ENCODE measurements at regions not wholly inside any gene's neighbourhood (a gene's known extent, or its start where the extent isn't known, plus 50 kb on each side); places are given as distances from the start of the nearest gene placed in this dataset.

- Histone ChIP-seq H3K36me3 (ENCODE audit: control insufficient read depth in 4 of 4, insufficient read depth in 4 of 4, low read length in 4 of 4) (no peaks in the 10 kb centered on the region), H3K27me3 (ENCODE audit: control insufficient read depth in 3 of 3, insufficient read depth in 3 of 3, low read length in 2 of 3) (no peaks in the 10 kb centered on the region), H3K4me1 (ENCODE audit: control insufficient read depth in 5 of 5, insufficient read depth in 5 of 5, low read length in 5 of 5) (no peaks in the 10 kb centered on the region), H3K9ac (ENCODE audit: insufficient read depth in 1 of 2, low read length in 2 of 2) (no peak overlapping the region), H3K4me3 (no peak overlapping the region), H3K27ac (ENCODE audit: low read depth in 1 of 2, low read length in 1 of 2) (no peak overlapping the region), H3K9me3 (ENCODE audit: control insufficient read depth in 4 of 4, insufficient read depth in 3 of 4, low read length in 3 of 4) (peaks cover 0 to 4% (median 0%) of the 10 kb centered on the region in 4 donors)
- 0% methylated on average over 1 of the region's 1 CpG for WGBS, 2 donors
- TF ChIP-seq, protein P1, sequence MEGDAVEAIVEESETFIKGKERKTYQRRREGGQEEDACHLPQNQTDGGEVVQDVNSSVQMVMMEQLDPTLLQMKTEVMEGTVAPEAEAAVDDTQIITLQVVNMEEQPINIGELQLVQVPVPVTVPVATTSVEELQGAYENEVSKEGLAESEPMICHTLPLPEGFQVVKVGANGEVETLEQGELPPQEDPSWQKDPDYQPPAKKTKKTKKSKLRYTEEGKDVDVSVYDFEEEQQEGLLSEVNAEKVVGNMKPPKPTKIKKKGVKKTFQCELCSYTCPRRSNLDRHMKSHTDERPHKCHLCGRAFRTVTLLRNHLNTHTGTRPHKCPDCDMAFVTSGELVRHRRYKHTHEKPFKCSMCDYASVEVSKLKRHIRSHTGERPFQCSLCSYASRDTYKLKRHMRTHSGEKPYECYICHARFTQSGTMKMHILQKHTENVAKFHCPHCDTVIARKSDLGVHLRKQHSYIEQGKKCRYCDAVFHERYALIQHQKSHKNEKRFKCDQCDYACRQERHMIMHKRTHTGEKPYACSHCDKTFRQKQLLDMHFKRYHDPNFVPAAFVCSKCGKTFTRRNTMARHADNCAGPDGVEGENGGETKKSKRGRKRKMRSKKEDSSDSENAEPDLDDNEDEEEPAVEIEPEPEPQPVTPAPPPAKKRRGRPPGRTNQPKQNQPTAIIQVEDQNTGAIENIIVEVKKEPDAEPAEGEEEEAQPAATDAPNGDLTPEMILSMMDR (IDR thresholded peaks at IDR 0.05; ENCODE audit: control extremely low read depth, extremely low read depth), result no peak
- DNase-seq, result no peak
- ATAC-seq (ENCODE audit: insufficient read depth, low FRiP score), result no peak
These were observed 253.3 kb upstream of the EPHA5 start for GRCh38 chr4:65923616-65924015.

- peaks cover 0 to 8% (median 2%) of the 10 kb centered on the region in 4 donors for H3K9me3 ChIP-seq (ENCODE audit: control insufficient read depth in 4 of 4, insufficient read depth in 3 of 4, low read length in 3 of 4)
- ATAC-seq (ENCODE audit: insufficient read depth, low FRiP score) (no peak), DNase-seq (no peak)
- no peaks in the 10 kb centered on the region for H3K4me1 ChIP-seq (ENCODE audit: control insufficient read depth in 5 of 5, insufficient read depth in 5 of 5, low read length in 5 of 5)
- no peaks in the 10 kb centered on the region for H3K27me3 ChIP-seq (ENCODE audit: control insufficient read depth in 3 of 3, insufficient read depth in 3 of 3, low read length in 2 of 3)
- H3K9ac ChIP-seq (ENCODE audit: insufficient read depth in 1 of 2, low read length in 2 of 2), result no peak overlapping the region
- no peaks in the 10 kb centered on the region for H3K36me3 ChIP-seq (ENCODE audit: control insufficient read depth in 4 of 4, insufficient read depth in 4 of 4, low read length in 4 of 4)
- H3K4me3 ChIP-seq, result no peak overlapping the region
- no peak overlapping the region for H3K27ac ChIP-seq (ENCODE audit: low read depth in 1 of 2, low read length in 1 of 2)
- WGBS, 2 donors, result 87% methylated on average over 10 of the region's 10 CpGs
- TF ChIP-seq, protein P1 (IDR thresholded peaks at IDR 0.05; ENCODE audit: control extremely low read depth, extremely low read depth), result no peak
These were observed 250.9 kb upstream of the EPHA5 start for GRCh38 chr4:65921180-65921579.

- Histone ChIP-seq H3K27me3 (ENCODE audit: control insufficient read depth in 3 of 3, insufficient read depth in 3 of 3, low read length in 2 of 3) (no peaks in the 10 kb centered on the region), H3K9me3 (ENCODE audit: control insufficient read depth in 4 of 4, insufficient read depth in 3 of 4, low read length in 3 of 4) (peaks cover 0 to 8% (median 2%) of the 10 kb centered on the region in 4 donors), H3K4me1 (ENCODE audit: control insufficient read depth in 5 of 5, insufficient read depth in 5 of 5, low read length in 5 of 5) (no peaks in the 10 kb centered on the region), H3K36me3 (ENCODE audit: control insufficient read depth in 4 of 4, insufficient read depth in 4 of 4, low read length in 4 of 4) (no peaks in the 10 kb centered on the region), H3K4me3 (no peak overlapping the region), H3K9ac (ENCODE audit: insufficient read depth in 1 of 2, low read length in 2 of 2) (no peak overlapping the region), H3K27ac (ENCODE audit: low read depth in 1 of 2, low read length in 1 of 2) (no peak overlapping the region)
- TF ChIP-seq, protein P1 (IDR thresholded peaks at IDR 0.05; ENCODE audit: control extremely low read depth, extremely low read depth), result no peak
- no peak for DNase-seq
- peak; percentile 62 for ATAC-seq (ENCODE audit: insufficient read depth, low FRiP score)
These were observed 248.6 kb upstream of the EPHA5 start for GRCh38 chr4:65918872-65919271.

- peaks cover 0 to 8% (median 2%) of the 10 kb centered on the region in 4 donors for H3K9me3 ChIP-seq (ENCODE audit: control insufficient read depth in 4 of 4, insufficient read depth in 3 of 4, low read length in 3 of 4)
- H3K9ac ChIP-seq (ENCODE audit: insufficient read depth in 1 of 2, low read length in 2 of 2), result no peak overlapping the region
- no peaks in the 10 kb centered on the region for H3K27me3 ChIP-seq (ENCODE audit: control insufficient read depth in 3 of 3, insufficient read depth in 3 of 3, low read length in 2 of 3)
- DNase-seq (no peak), ATAC-seq (ENCODE audit: insufficient read depth, low FRiP score) (no peak)
- TF ChIP-seq, protein P1 (IDR thresholded peaks at IDR 0.05; ENCODE audit: control extremely low read depth, extremely low read depth), result no peak
- no peaks in the 10 kb centered on the region for H3K36me3 ChIP-seq (ENCODE audit: control insufficient read depth in 4 of 4, insufficient read depth in 4 of 4, low read length in 4 of 4)
- no peak overlapping the region for H3K27ac ChIP-seq (ENCODE audit: low read depth in 1 of 2, low read length in 1 of 2)
- H3K4me1 ChIP-seq (ENCODE audit: control insufficient read depth in 5 of 5, insufficient read depth in 5 of 5, low read length in 5 of 5), result no peaks in the 10 kb centered on the region
- WGBS, 2 donors, result 0% methylated on average over 1 of the region's 1 CpG
- no peak overlapping the region for H3K4me3 ChIP-seq
These were observed 247.9 kb upstream of the EPHA5 start for GRCh38 chr4:65918212-65918611.

Data from lung (tissue), 11 donors.